Subcutaneous abdominal adipose tissue (tissue), 5 donors: ENCODE measurements at regions not wholly inside any gene's neighbourhood (a gene's known extent, or its start where the extent isn't known, plus 50 kb on each side); places are given as distances from the start of the nearest gene placed in this dataset.
"Not testable (repeated sequence)": the region's sequence is repeated elsewhere in the genome, so short reads cannot be mapped to it uniquely, and the experiment has no call there.

Source experiments
- H3K27ac ChIP-seq: one replicate; pipeline ENCODE4 v1.7.0; 2013; ENCODE audit warnings: low read depth, mild to moderate bottlenecking, inconsistent platforms, low read length, moderate library complexity
- H3K27me3 ChIP-seq, 5 donors: one replicate each; pipeline ENCODE4 v1.7.0; 2013; ENCODE audit warnings: low read length in 5 of 5, inconsistent platforms in 1 of 5; ENCODE audit not compliant: control insufficient read depth in 5 of 5, insufficient read depth in 4 of 5
- H3K36me3 ChIP-seq, 5 donors: one replicate each; pipeline ENCODE4 v1.7.0; 2013; ENCODE audit warnings: low read length in 5 of 5; ENCODE audit not compliant: control insufficient read depth in 5 of 5, insufficient read depth in 5 of 5
- H3K4me1 ChIP-seq, 5 donors: one replicate each; pipeline ENCODE4 v1.7.0; 2013; ENCODE audit warnings: low read length in 5 of 5, mild to moderate bottlenecking in 3 of 5, moderate library complexity in 1 of 5; ENCODE audit not compliant: control insufficient read depth in 5 of 5, insufficient read depth in 5 of 5
- H3K4me3 ChIP-seq, 5 donors: one replicate each; pipeline ENCODE4 v1.7.0; 2013; ENCODE audit warnings: low read length in 5 of 5, low read depth in 1 of 5
- H3K9ac ChIP-seq, 5 donors: one replicate each; pipeline ENCODE4 v1.7.0; 2013; ENCODE audit warnings: low read length in 5 of 5, mild to moderate bottlenecking in 4 of 5, moderate library complexity in 3 of 5
- H3K9me3 ChIP-seq, 5 donors: one replicate each; pipeline ENCODE4 v1.7.0; 2013; ENCODE audit warnings: low read length in 5 of 5; ENCODE audit not compliant: control insufficient read depth in 5 of 5
- donor health status: healthy.
- donor health status: healthy.
- donor health status: healthy.
- donor health status: healthy.
- donor health status: healthy.

GRCh38 chr3:107465064-107465631, 57.6 kb upstream of the BBX start:
- Histone ChIP-seq H3K9me3 (no peaks in the 10 kb centered on the region), H3K36me3 (no peaks in the 10 kb centered on the region), H3K4me3 (no peak overlapping the region), H3K27me3 (no peaks in the 10 kb centered on the region), H3K9ac (no peak overlapping the region), H3K27ac (no peak overlapping the region), H3K4me1 (no peaks in the 10 kb centered on the region)

GRCh38 chr3:107468782-107469181, 54.0 kb upstream of the BBX start:
- no peak overlapping the region for H3K9ac ChIP-seq
- no peak overlapping the region for H3K4me3 ChIP-seq
- no peaks in the 10 kb centered on the region for H3K4me1 ChIP-seq
- no peaks in the 10 kb centered on the region for H3K27me3 ChIP-seq
- no peak overlapping the region for H3K27ac ChIP-seq
- H3K36me3 ChIP-seq = no peaks in the 10 kb centered on the region
- peaks cover 0 to 2% (median 0%) of the 10 kb centered on the region in 5 donors for H3K9me3 ChIP-seq

- H3K27me3 ChIP-seq, H3K9me3 ChIP-seq, H3K4me1 ChIP-seq, H3K27ac ChIP-seq, H3K9ac ChIP-seq, H3K4me3 ChIP-seq, H3K36me3 ChIP-seq: not testable (repeated sequence)
These were observed 52.3 kb upstream of the BBX start for GRCh38 chr3:107470496-107470895.
